Mammary epithelial cell (primary cell): ENCODE measurements at regions not wholly inside any gene's neighbourhood (a gene's known extent, or its start where the extent isn't known, plus 50 kb on each side); places are given as distances from the start of the nearest gene placed in this dataset.

Experiments
- EZH2 ChIP-seq: IDR thresholded peaks from 2 replicates; pipeline ENCODE4 v1.6.1; 2012; ENCODE audit warnings: low read length, inconsistent platforms, borderline replicate concordance
- TF ChIP-seq, protein P1 (sequence below), 2 donors: IDR thresholded peaks in 1 of 2; conservative IDR thresholded peaks in 1 of 2; 2 replicates each; pipeline ENCODE4 v1.5.1; 2011 to 2012; ENCODE audit warnings: inconsistent platforms in 2 of 2, low read length in 2 of 2, mild to moderate bottlenecking in 2 of 2, control low read depth in 1 of 2, low read depth in 1 of 2; ENCODE audit not compliant: insufficient read depth in 1 of 2; ENCODE audit errors: extremely low read depth in 1 of 2

- TF ChIP-seq EZH2, result no peak
- TF ChIP-seq, protein P1, sequence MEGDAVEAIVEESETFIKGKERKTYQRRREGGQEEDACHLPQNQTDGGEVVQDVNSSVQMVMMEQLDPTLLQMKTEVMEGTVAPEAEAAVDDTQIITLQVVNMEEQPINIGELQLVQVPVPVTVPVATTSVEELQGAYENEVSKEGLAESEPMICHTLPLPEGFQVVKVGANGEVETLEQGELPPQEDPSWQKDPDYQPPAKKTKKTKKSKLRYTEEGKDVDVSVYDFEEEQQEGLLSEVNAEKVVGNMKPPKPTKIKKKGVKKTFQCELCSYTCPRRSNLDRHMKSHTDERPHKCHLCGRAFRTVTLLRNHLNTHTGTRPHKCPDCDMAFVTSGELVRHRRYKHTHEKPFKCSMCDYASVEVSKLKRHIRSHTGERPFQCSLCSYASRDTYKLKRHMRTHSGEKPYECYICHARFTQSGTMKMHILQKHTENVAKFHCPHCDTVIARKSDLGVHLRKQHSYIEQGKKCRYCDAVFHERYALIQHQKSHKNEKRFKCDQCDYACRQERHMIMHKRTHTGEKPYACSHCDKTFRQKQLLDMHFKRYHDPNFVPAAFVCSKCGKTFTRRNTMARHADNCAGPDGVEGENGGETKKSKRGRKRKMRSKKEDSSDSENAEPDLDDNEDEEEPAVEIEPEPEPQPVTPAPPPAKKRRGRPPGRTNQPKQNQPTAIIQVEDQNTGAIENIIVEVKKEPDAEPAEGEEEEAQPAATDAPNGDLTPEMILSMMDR (conservative IDR thresholded peaks at IDR 0.05 in 1 of 2, IDR thresholded peaks at IDR 0.05 in 1 of 2; ENCODE audit: extremely low read depth in 1 of 2, insufficient read depth in 1 of 2, low read depth in 1 of 2, low read length in 2 of 2), result no peak
These were observed 1178.4 kb upstream of the TMEFF2 start for GRCh38 chr2:193373120-193373519.
